ENCODE measurements at regions not wholly inside any gene's neighbourhood (a gene's known extent, or its start where the extent isn't known, plus 50 kb on each side); places are given as distances from the start of the nearest gene placed in this dataset.

DNA sequence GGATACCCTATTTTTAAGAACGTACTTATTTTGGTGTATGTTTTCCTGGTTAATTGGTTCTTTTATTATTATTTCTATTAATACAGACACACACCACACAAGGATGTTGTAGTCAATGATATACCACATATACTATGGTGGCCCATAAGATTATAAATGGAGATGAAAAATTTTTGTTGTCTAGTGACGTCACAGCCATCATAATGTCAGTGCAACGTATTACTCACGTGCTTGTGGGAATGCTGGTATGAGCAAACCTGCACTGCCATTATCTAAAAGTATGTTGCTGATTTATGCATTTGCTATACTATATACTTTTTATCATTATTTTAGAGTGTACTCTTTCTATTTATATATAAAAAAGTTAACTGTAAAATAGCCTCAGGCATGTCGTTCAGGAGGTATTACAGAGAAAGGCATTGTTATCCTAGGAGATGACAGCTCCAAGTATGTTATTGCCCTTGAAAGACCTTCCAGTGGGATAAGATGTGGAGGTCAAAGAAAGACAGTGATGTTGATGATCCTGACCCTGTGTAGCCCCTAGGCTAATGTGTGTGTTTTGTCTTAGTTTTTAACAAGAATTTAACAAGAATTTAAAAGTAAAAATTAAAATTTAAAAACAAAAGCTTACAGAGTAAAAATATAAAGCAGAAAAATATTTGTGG lies 65.6 kb upstream of the SGCD start:
- DNase-seq (ENCODE audit: low read depth): no peak
- H3K4me3 ChIP-seq (ENCODE audit: low read depth, low read length): no peak overlapping the region
- no peaks in the 10 kb centered on the region for H3K27me3 ChIP-seq (ENCODE audit: control insufficient read depth, insufficient read depth, low read length)
- TF ChIP-seq, protein P1, sequence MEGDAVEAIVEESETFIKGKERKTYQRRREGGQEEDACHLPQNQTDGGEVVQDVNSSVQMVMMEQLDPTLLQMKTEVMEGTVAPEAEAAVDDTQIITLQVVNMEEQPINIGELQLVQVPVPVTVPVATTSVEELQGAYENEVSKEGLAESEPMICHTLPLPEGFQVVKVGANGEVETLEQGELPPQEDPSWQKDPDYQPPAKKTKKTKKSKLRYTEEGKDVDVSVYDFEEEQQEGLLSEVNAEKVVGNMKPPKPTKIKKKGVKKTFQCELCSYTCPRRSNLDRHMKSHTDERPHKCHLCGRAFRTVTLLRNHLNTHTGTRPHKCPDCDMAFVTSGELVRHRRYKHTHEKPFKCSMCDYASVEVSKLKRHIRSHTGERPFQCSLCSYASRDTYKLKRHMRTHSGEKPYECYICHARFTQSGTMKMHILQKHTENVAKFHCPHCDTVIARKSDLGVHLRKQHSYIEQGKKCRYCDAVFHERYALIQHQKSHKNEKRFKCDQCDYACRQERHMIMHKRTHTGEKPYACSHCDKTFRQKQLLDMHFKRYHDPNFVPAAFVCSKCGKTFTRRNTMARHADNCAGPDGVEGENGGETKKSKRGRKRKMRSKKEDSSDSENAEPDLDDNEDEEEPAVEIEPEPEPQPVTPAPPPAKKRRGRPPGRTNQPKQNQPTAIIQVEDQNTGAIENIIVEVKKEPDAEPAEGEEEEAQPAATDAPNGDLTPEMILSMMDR (IDR thresholded peaks at IDR 0.05; ENCODE audit: insufficient read depth, low read length, severe bottlenecking): no peak
- no peaks in the 10 kb centered on the region for H3K36me3 ChIP-seq (ENCODE audit: control insufficient read depth, insufficient read depth, low read length)
- no peak for FAIRE-seq

DNA sequence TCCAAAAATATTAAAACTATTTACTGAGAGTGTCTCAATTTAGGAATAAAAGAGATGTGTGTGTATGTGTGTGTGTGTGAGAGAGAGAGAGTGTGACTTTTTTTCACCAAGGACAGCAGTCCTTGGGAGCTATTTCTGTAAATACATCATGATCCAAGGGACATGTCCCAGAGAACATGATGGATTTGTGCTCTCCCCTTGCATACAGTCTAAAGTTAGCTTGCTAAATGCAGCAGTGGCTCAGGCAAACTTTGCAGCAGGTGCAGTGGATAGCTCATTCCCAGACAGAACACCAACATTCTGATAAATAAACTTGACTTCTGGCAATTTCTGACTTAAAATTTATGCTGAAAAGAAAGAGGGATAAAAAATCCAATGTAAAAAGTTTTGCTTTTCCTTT lies 55.4 kb upstream of the SGCD start:
- Histone ChIP-seq H3K36me3 (ENCODE audit: control insufficient read depth, insufficient read depth, low read length) (no peaks in the 10 kb centered on the region), H3K27me3 (ENCODE audit: control insufficient read depth, insufficient read depth, low read length) (no peaks in the 10 kb centered on the region), H3K4me3 (ENCODE audit: low read depth, low read length) (no peak overlapping the region)
- TF ChIP-seq, protein P1 (IDR thresholded peaks at IDR 0.05; ENCODE audit: insufficient read depth, low read length, severe bottlenecking): no peak
- FAIRE-seq (no peak), DNase-seq (ENCODE audit: low read depth) (no peak)

DNA sequence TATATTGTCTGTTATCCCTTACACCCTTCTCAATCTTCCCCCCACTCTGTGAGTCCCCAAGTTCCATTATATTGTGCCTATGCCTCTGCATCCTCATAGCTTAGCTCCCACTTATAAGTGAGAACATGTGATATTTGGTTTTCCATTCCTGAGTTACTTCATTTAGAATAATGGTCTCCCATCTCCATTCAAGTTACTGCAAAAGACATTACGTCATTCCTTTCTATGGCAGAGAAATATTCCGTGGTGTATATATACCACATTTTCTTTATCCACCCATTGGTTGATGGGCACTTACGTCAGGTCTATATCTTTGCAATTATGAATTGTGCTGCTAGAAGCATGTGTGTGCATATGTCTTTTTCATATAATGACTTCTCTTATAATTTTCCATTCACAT lies 54.8 kb upstream of the SGCD start:
- TF ChIP-seq, protein P1 (IDR thresholded peaks at IDR 0.05; ENCODE audit: insufficient read depth, low read length, severe bottlenecking): no peak
- Histone ChIP-seq H3K27me3 (ENCODE audit: control insufficient read depth, insufficient read depth, low read length) (no peaks in the 10 kb centered on the region), H3K4me3 (ENCODE audit: low read depth, low read length) (no peak overlapping the region), H3K36me3 (ENCODE audit: control insufficient read depth, insufficient read depth, low read length) (no peaks in the 10 kb centered on the region)
- DNase-seq (ENCODE audit: low read depth) (no peak), FAIRE-seq (no peak)

DNA sequence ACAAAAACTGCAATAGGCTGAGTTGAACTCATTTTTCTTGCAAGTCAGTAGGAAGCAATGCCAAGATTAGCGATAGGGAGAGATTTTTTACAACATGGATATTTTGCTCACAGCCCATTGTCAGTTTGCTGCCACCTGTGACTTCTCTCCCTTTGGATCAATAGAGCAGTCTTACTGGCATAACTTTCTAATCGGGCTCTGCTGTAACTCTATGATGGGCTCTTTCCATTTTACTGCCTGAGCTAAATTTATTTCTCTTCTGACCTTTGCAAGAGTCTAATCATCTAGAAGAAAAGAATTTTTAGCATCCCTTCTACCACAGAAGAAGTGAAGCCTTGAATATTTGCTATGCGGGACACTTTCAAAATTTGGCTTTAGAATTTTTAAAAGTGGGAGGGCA lies 53.6 kb upstream of the SGCD start:
- H3K27me3 ChIP-seq (ENCODE audit: control insufficient read depth, insufficient read depth, low read length): no peaks in the 10 kb centered on the region
- no peaks in the 10 kb centered on the region for H3K36me3 ChIP-seq (ENCODE audit: control insufficient read depth, insufficient read depth, low read length)
- DNase-seq (ENCODE audit: low read depth): no peak
- TF ChIP-seq, protein P1 (IDR thresholded peaks at IDR 0.05; ENCODE audit: insufficient read depth, low read length, severe bottlenecking): no peak
- FAIRE-seq: no peak
- no peak overlapping the region for H3K4me3 ChIP-seq (ENCODE audit: low read depth, low read length)

GRCh38 chr5:156274453-156274852 lies 52.5 kb upstream of the SGCD start:
- no peaks in the 10 kb centered on the region for H3K27me3 ChIP-seq (ENCODE audit: control insufficient read depth, insufficient read depth, low read length)
- DNase-seq (ENCODE audit: low read depth) (no peak), FAIRE-seq (no peak)
- TF ChIP-seq, protein P1 (IDR thresholded peaks at IDR 0.05; ENCODE audit: insufficient read depth, low read length, severe bottlenecking): no peak
- H3K36me3 ChIP-seq (ENCODE audit: control insufficient read depth, insufficient read depth, low read length): no peaks in the 10 kb centered on the region
- H3K4me3 ChIP-seq (ENCODE audit: low read depth, low read length): no peak overlapping the region

Measured in bronchial epithelial cell (primary cell).